ENCODE measurements at regions not wholly inside any gene's neighbourhood (a gene's known extent, or its start where the extent isn't known, plus 50 kb on each side); places are given as distances from the start of the nearest gene placed in this dataset.

DNA sequence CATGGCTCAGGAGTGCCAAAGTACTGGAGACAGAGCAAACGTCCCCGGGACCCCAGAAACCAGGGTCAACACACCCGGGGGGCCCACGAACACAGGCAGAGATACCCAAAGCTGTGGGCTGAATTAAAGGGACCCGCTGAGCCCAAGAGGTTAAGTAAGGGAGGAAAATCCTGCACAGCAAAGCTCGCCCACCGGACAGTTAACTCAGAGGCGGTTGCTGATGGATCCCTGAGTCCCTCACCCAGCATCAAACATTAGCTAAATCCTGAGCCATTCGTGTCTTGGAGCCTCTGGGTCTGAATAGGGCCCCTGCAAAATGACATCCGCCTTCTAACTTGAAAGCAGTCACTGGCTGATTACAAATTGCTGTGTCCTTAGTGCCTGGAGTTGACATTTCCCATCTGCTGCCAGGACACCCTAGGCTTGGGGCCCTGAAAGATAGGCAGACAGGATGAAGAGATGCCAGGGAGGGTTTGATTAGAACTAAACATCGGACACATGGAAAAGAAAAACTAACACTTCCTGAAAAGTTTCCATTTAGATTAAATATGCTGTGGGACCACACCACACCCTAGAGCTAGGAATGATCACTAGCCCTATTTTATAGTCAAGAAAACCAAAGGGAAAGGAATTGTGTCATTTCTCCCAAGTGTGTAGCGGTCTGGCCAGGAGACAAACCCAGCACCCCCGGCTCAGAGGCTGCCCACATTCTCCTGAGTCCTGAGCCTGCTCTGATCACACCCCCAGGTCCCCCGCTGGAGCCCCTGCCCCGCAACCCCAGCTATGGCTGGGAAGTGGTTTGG lies 239.3 kb downstream of the NPHP4 start:
- Mint-ChIP-seq H3K9me3 (no peaks in the 10 kb centered on the region), H3K27me3 (peaks cover 3% of the 10 kb centered on the region), H3K36me3 (no peaks in the 10 kb centered on the region), H3K4me3 (no peak overlapping the region), H3K4me1 (ENCODE audit: low read depth) (no peaks in the 10 kb centered on the region), H3K27ac (no peak overlapping the region)
- intact Hi-C loops (cut with micrococcal nuclease) = no loop called here
- ChIA-PET CTCF (no interaction called here), POLR2A (no interaction called here)
- no peak for DNase-seq

DNA sequence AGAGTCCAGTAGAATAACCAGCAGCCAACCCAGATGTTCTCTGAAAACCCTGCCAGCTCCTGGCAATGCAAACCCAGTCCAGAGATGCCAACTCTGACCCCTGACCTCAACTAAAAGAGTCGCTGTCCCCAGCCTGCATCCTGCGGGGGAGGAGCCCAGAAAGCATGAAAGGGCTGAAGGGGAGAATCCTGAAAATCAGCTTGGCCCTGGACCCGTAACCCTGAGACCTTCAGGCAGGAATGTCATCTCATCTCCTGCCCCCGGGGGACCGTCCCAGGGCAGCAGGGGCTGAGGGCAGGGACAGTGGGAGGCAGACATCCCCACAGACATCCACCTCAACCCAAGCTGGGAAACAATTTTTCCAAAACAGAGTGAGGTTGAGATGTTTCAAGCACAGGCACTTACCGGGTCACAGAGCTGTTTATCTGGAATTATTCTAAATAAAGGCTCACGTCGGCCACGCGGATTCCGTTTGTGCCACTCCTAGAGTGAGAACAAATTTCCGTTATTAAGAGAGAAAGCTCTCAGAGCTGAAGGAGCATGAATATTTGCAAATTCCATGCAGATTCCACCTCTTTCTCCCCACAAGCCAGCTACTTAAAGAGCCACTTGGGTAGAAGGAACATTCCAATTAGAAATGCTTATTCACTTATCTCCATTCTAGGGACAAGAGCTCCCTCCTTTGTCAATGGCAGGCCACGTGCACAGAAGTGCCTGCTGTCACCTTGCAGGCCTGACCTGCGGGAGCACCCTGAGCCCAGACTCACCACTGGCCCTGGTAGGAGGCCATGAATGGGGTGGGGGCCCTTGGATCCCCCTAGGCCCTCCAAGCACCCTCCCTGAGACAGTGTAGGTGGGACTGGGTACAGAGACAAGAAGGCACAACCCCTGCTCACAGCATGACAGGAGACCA lies 240.1 kb downstream of the NPHP4 start:
- H3K4me3 Mint-ChIP-seq = no peak overlapping the region
- DNase-seq = no peak
- H3K27ac Mint-ChIP-seq = no peak overlapping the region
- no peaks in the 10 kb centered on the region for H3K9me3 Mint-ChIP-seq
- no peaks in the 10 kb centered on the region for H3K36me3 Mint-ChIP-seq
- ChIA-PET POLR2A (no interaction called here), CTCF (no interaction called here)
- no peaks in the 10 kb centered on the region for H3K4me1 Mint-ChIP-seq (ENCODE audit: low read depth)
- H3K27me3 Mint-ChIP-seq = peaks cover 3% of the 10 kb centered on the region
- intact Hi-C loops (cut with micrococcal nuclease) = no loop called here

DNA sequence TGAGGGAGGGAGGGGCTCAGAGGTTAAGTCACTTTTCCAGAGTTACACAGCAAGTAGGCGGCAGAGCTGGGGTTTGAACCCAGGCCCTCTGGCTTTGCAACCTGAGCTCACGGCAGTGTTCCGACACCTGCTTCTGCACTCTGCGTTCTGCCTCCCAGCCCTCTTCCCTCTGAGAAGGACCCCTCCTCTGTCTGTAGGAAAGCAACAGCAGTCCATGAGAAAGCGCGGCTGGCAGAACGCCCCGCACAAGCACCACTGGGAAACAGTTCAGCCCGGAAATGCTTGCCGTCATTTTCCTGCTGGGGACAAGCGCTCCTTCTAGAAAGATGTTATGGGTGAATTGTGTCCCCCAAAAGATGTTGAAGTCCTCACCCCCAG lies 241.1 kb downstream of the NPHP4 start:
- DNase-seq = no peak
- Mint-ChIP-seq H3K4me1 (ENCODE audit: low read depth) (no peaks in the 10 kb centered on the region), H3K4me3 (no peak overlapping the region), H3K9me3 (no peaks in the 10 kb centered on the region), H3K27ac (no peak overlapping the region), H3K27me3 (peaks cover 2% of the 10 kb centered on the region), H3K36me3 (no peaks in the 10 kb centered on the region)
- POLR2A ChIA-PET = no interaction called here
- CTCF ChIA-PET = no interaction called here
- intact Hi-C loops (cut with micrococcal nuclease) = no loop called here

DNA sequence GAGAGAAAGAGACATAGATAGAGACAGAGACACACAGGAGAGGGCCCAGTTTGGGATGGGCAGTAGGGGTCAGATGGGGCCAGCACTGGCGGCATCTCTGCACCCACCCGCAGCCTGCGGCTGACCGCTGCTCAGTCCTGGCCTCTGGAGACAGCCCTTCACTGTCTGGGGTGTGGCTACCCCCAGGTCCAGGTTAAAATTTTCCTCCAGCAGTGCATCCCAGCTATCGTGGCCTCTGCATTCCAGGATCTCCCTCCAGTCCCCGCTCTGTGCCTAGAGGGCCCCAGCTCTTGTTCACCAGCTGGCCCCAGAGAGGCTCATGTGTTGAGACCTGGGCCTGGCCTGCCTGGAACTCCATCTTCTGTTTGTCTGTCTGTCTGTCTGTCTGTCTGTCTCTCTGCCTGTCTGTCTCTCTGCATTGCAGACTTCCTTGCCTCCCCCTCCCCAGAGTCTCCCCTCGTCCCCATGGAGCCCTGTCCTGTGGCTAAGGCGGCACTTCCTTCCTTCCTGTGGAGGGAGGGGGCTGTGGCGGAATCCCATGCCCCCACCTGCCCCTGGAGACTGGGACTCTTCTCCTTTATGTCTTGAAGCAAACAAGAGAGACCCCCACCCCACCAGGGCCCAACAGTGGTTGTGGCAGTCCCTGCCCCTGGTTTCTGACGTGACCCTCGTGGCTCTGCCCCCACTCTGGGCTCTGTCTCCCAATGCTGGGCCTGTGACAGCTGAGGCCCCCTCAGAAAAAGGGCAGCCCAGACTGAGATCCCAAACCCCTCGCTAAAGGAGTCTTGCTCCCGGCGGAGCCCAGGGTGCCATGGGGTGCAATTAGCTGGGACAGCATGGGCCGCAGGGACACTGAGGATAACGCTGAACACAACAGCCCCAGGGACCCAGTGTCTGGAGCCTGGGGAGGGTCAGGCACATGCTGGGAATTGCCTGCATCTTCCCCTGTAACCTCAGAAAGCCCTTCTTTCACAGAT lies 241.8 kb downstream of the NPHP4 start:
- no peaks in the 10 kb centered on the region for H3K36me3 Mint-ChIP-seq
- H3K4me1 Mint-ChIP-seq (ENCODE audit: low read depth) = no peaks in the 10 kb centered on the region
- peaks cover 2% of the 10 kb centered on the region for H3K27me3 Mint-ChIP-seq
- no peak overlapping the region for H3K4me3 Mint-ChIP-seq
- CTCF ChIA-PET = no interaction called here
- intact Hi-C loops (cut with micrococcal nuclease) = no loop called here
- H3K27ac Mint-ChIP-seq = no peak overlapping the region
- H3K9me3 Mint-ChIP-seq = no peaks in the 10 kb centered on the region
- POLR2A ChIA-PET = no interaction called here
- no peak for DNase-seq

DNA sequence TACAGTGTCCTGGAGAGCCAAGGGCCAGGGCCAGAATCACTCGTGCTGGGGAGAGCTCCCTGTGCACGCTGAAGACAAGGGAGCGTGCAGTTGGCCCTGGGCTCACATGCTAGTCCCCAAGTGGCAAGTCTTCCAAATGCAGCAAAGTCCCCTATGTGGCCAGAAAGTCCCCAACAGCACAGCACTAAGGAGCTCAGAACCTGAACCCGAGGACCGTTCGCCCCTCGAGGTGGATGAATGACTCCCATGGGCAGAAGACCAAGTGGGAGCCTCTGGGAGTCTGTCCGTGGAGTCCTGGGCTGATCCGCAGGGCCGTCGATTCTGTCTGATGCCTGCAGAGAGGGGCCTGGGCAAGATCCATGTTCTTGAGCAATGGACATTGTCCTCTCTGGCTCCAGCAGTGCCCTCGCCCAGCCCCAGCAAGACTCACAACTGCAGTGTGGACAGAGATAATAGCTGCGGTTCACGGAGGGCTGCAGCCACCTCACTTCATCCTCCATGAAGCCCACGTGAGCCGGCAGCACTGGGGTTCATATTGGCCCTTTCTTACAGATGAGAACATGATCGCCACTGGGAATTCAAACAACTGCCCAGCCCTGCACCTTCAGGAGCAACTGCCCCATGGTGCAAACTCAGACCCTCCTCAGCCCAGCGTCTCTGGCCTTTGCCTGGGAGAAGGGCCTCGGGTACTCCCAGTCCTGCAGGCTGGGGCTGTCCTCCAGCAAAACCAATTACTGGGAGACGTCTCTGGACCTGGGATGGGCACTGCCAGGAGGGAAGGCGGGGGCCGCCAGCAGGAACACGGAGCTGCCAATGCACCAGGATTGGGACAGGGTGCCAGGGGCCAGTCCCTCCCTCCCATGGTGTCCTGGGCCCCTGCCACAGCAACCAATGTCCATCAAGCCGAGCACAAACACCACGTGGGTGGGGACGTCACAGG lies 243.7 kb downstream of the NPHP4 start:
- CTCF ChIA-PET = no interaction called here
- Mint-ChIP-seq H3K27me3 (peaks cover 6% of the 10 kb centered on the region), H3K4me1 (ENCODE audit: low read depth) (no peaks in the 10 kb centered on the region), H3K27ac (no peak overlapping the region), H3K36me3 (no peaks in the 10 kb centered on the region), H3K4me3 (no peak overlapping the region), H3K9me3 (no peaks in the 10 kb centered on the region)
- intact Hi-C loops (cut with micrococcal nuclease) = no loop called here
- DNase-seq = no peak
- POLR2A ChIA-PET = no interaction called here

DNA sequence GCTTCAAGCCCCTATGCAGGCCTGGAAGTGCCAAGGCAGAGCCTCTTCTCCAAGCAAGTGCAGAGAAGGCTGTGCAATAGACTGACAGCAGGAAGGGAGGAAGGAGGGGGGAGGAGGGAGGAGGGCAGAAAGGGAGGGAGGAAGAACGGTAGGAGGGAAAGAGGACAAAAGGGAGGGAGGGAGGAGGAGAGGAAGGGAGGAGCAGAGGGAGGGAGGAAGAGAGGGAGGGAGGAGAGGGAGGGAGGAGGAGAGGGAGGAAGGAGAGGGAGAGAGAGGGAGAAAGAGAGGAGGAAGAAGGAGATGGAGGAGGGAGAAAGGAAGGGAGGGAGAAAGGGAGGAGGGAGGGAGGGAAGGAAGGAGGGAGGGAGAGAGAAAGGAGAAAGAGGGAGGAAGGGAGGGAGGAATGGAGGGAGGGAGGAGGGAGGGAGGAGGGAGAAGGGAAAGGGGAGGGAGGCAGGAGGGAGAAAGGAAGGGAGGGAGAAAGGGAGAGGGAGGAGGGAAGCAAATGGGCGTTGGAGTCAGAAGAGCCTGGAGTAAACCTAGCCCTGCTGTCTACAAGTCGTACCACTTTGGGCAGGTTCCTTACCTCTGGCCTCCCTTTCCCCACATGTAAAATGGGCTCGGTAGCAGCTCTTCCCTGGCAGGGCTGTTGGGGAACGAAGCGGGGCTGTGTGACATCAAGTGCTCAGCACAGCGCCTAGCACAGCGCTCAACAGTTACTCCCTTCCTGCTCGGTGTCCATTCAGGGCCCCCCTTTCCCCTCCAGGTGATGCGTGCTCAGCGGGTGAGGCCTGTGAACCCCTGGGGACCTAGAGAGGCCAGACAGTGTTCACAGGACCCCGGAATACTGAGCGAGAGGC lies 244.6 kb downstream of the NPHP4 start:
- Mint-ChIP-seq H3K27me3 (peaks cover 6% of the 10 kb centered on the region), H3K4me3 (no peak overlapping the region), H3K27ac (no peak overlapping the region), H3K4me1 (ENCODE audit: low read depth) (no peaks in the 10 kb centered on the region), H3K36me3 (no peaks in the 10 kb centered on the region), H3K9me3 (no peaks in the 10 kb centered on the region)
- intact Hi-C loops (cut with micrococcal nuclease) = loop anchor here (2.0 kb wide), 2 partner anchors 111 to 237 kb away; no protein-coding TSS in a partner anchor
- POLR2A ChIA-PET = no interaction called here
- CTCF ChIA-PET = no interaction called here
- DNase-seq = no peak

DNA sequence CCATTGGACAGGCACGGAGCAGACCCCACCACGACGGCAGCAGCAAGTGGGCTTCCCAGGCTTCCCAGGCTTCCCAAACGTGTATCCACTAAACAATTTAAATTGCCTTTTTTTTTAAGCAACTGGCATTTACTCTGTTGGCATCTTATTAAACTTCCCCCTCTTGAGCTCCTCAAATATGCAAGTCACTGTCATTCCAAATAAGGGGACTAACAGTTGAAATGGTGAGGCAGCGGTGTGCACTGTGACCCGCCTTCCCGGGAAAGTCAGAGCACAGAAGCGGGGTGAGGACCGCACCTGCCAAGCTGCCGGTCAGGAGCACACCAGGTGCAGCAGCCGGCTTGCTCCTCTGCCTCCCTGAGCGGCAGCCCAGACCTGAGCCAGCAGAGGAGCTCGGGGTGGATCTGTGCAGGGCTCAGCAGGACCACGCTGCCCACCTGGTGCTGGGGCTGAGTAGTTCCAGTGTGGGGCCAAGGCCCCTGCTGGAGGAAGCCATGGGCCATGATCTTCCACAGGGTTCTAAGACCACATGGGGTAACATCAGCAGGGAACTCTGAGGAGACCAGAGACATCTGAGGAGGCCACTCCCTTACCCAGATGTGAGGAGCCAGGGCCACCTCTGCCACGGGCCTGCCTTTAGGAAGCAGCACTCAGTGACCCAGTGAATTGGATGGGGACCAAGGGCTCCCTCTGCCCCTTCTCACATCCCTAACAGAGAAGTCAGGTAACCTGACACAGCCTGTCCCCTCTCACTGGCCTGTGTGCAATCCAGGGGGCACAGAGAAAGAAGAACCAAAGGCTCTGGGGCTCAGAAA lies 245.4 kb downstream of the NPHP4 start:
- no peak overlapping the region for H3K4me3 Mint-ChIP-seq
- H3K9me3 Mint-ChIP-seq = no peaks in the 10 kb centered on the region
- POLR2A ChIA-PET = no interaction called here
- no peak for DNase-seq
- no peak overlapping the region for H3K27ac Mint-ChIP-seq
- no peaks in the 10 kb centered on the region for H3K36me3 Mint-ChIP-seq
- peaks cover 6% of the 10 kb centered on the region for H3K27me3 Mint-ChIP-seq
- H3K4me1 Mint-ChIP-seq (ENCODE audit: low read depth) = no peaks in the 10 kb centered on the region
- CTCF ChIA-PET = interaction anchor here (1.0 to 3.9 kb wide), 3 partner anchors 16 to 235 kb away, joined by 3 to 34 read pairs (median 5); no protein-coding TSS in a partner anchor
- intact Hi-C loops (cut with micrococcal nuclease) = loop anchor here (2.0 kb wide), 2 partner anchors 110 to 236 kb away; no protein-coding TSS in a partner anchor

DNA sequence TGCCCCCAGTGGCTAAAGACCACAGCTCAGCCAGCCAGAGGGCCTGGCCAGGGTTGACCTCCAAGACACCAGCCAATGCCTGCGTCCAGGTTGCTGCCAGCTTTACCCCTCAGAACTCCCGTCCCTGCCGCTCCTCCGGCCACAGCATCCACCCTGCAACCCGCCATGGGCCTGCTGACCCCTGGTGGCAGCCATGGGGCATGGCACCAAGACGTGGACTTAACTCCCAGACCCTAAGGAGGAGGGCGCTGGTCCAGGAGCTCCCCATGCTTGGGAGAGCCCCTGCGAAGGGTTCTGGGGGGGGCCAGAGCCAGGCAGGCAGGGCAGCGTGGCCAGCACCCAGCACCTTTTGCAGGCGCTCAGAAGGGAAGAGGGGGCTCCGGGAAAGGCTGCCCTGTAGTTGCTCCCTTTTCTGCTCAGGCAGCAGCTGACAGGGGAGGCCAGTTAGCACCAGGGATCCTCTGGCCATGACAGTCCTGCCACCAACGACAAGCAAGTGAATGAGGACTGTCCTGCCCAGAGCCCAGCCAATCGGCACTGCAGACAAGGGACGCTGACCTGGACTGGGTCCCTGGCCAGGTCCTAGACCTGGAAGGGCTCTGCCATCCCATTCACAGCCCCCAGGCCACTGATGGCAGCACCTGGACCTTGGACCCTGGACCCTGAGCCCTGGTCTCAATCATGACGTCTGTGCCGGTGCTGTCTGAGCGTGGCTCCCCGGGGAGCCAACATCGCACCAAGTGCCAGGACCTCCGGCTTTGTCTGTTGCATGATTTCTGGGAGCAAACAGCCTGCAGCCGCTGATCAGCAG lies 246.2 kb downstream of the NPHP4 start:
- peak; percentile 68 for DNase-seq
- Mint-ChIP-seq H3K4me3 (no peak overlapping the region), H3K4me1 (ENCODE audit: low read depth) (no peaks in the 10 kb centered on the region), H3K36me3 (no peaks in the 10 kb centered on the region), H3K27ac (no peak overlapping the region), H3K9me3 (no peaks in the 10 kb centered on the region), H3K27me3 (peaks cover 6% of the 10 kb centered on the region)
- CTCF ChIA-PET = interaction anchor here (0.8 to 3.9 kb wide), 18 partner anchors 9 to 242 kb away, joined by 3 to 34 read pairs (median 4); no protein-coding TSS in a partner anchor
- intact Hi-C loops (cut with micrococcal nuclease) = loop anchor here (2.0 kb wide), 2 partner anchors 109 to 235 kb away; no protein-coding TSS in a partner anchor
- POLR2A ChIA-PET = no interaction called here

DNA sequence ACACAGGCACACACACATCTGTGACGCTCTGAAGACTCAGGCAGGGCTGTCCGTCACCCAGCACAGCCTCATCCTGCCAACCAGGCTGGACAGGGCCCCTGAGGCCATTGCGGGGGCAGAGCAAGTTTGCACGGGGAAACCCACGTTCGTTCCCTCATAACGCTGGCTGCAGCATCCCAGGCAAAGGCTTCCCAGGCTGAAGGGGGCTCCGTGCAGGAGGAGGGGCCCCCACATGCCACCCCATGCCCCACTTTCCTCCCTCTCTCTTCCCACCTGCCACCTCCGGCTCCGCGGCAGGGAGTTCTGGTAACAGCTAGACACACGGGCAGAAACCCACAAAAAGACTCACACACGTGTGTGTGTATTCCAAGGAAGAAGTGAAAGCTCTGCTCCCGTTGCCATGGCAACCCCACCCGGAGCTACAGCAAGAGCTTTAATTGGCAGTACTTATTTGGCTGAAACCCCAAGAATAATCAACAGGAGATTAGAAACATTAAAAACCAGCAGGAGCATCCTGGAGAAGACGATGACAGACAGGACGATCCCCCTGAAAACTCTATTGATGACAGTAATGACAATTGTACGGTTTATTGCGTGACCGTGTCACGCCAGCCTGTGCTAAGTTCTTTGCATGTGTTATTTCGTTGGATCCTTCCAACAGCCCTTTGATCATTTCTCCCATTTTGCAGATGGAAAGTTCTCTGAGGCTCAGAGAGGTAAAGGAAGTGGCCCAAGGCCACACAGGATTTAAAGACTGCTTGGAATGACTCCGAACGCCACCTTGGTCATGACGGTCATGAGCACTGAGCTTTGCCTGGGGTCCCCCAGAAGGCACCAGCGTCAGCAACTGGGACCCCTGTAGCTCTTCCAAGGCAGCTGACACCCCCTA lies 247.1 kb downstream of the NPHP4 start:
- no peak for DNase-seq
- intact Hi-C loops (cut with micrococcal nuclease) = no loop called here
- H3K36me3 Mint-ChIP-seq = no peaks in the 10 kb centered on the region
- H3K27ac Mint-ChIP-seq = no peak overlapping the region
- H3K27me3 Mint-ChIP-seq = peaks cover 6% of the 10 kb centered on the region
- POLR2A ChIA-PET = no interaction called here
- no peaks in the 10 kb centered on the region for H3K4me1 Mint-ChIP-seq (ENCODE audit: low read depth)
- no peaks in the 10 kb centered on the region for H3K9me3 Mint-ChIP-seq
- CTCF ChIA-PET = interaction anchor here (0.8 to 3.9 kb wide), 19 partner anchors 8 to 241 kb away, joined by 3 to 34 read pairs (median 5); no protein-coding TSS in a partner anchor
- H3K4me3 Mint-ChIP-seq = no peak overlapping the region
